Calu3 (cell line): ENCODE measurements at regions not wholly inside any gene's neighbourhood (a gene's known extent, or its start where the extent isn't known, plus 50 kb on each side); places are given as distances from the start of the nearest gene placed in this dataset.
A peak's percentile ranks its signal among the peaks of the same experiment; 100 is the strongest.

Experiments used
- BruUV-seq: library from RNA; stranded (reverse); fragments of 400-500 nt; replicated peaks from 2 replicates; lab custom pipeline; 2021; lab: Mats Ljungman, UMichigan
- CTCF ChIA-PET: fragments of 300-600 bp; sonication (Branson Sonifier 250); formaldehyde crosslinking; loops from one replicate; lab custom pipeline; 2022; ENCODE audit warnings: antibody characterized with exemption; lab: Charles Lee
- DNase-seq: peaks from one replicate; pipeline ENCODE4 v3.0.0; 2022
- H3K27ac Mint-ChIP-seq: one replicate; pipeline ENCODE4 v1.8.0; 2022; ENCODE audit warnings: mixed read lengths; ENCODE audit not compliant: unreplicated experiment
- H3K27me3 Mint-ChIP-seq: one replicate; pipeline ENCODE4 v1.8.0; 2022; ENCODE audit warnings: mixed read lengths; ENCODE audit not compliant: unreplicated experiment
- H3K36me3 Mint-ChIP-seq: one replicate; pipeline ENCODE4 v1.8.0; 2022; ENCODE audit warnings: mild to moderate bottlenecking, moderate library complexity, mixed read lengths; ENCODE audit not compliant: insufficient read depth, unreplicated experiment
- H3K4me1 Mint-ChIP-seq: one replicate; pipeline ENCODE4 v1.8.0; 2022; ENCODE audit warnings: mild to moderate bottlenecking, low read depth, mixed read lengths; ENCODE audit not compliant: unreplicated experiment
- H3K4me3 Mint-ChIP-seq: one replicate; pipeline ENCODE4 v1.8.0; 2022; ENCODE audit warnings: mild to moderate bottlenecking, low read depth, moderate library complexity, mixed read lengths; ENCODE audit not compliant: unreplicated experiment
- H3K9me3 Mint-ChIP-seq: one replicate; pipeline ENCODE4 v1.8.0; 2022; ENCODE audit warnings: low read depth, mixed read lengths; ENCODE audit not compliant: unreplicated experiment
- intact Hi-C: fragments of 100-400 bp; cut with micrococcal nuclease; formaldehyde crosslinking; loops from one replicate; pipeline ENCODE4 v1.10.0; 2022; ENCODE audit not compliant: unreplicated experiment
- TF ChIP-seq, protein P1 (sequence below): fragments of 200-600 bp; IDR thresholded peaks from one replicate; pipeline ENCODE4 v1.8.0; 2022; ENCODE audit warnings: antibody characterized with exemption; ENCODE audit not compliant: unreplicated experiment

DNA sequence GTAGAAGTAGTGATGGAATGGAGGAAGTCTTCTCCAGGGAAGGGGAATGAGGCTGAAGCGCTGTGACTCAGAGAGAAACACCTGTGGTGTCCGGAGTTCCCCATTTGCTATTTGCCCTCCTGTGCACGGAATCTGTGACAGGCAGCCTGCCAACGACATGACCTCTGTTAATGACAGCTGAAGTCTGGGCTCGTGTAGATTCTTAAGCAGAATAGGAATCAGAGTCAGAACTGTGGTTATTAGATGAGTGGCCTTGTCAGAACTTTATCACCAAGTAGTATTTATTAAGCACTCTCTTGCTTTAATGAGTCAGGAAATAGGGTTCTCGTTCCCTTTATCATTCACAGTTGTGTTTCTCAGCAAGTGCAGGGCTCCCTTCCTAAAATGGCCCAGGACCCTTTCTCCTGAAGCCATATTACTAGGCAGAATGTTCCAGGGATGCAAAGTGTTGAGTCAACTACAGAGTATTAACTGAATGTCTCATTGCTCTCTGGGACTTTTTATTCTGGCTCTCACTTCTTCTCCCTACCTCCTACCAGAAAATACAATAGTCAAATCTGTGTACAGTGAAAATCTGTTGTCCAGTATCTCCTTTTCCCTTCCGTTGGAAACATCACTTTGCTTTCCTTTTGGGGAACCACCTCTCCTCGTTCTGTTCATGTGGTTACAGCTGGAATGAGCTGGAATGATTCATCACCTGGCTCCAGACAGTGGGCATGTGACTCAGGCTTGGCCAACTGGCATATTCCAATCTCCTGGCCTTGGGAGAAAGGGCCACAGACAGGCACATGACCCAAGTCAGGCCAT, 77.8 kb upstream of the MAX start:
- Mint-ChIP-seq H3K27ac (peak overlapping the region; percentile 88), H3K36me3 (peaks cover 7% of the 10 kb centered on the region), H3K27me3 (no peaks in the 10 kb centered on the region), H3K9me3 (no peaks in the 10 kb centered on the region), H3K4me1 (peaks cover 32% of the 10 kb centered on the region), H3K4me3 (peak overlapping the region; percentile 2)
- DNase-seq: peak; percentile 73
- no TSS peak for BruUV-seq
- intact Hi-C loops: loop anchor here (5.0 kb wide), 2 partner anchors 47 to 122 kb away; no protein-coding TSS in a partner anchor
- TF ChIP-seq, protein P1, sequence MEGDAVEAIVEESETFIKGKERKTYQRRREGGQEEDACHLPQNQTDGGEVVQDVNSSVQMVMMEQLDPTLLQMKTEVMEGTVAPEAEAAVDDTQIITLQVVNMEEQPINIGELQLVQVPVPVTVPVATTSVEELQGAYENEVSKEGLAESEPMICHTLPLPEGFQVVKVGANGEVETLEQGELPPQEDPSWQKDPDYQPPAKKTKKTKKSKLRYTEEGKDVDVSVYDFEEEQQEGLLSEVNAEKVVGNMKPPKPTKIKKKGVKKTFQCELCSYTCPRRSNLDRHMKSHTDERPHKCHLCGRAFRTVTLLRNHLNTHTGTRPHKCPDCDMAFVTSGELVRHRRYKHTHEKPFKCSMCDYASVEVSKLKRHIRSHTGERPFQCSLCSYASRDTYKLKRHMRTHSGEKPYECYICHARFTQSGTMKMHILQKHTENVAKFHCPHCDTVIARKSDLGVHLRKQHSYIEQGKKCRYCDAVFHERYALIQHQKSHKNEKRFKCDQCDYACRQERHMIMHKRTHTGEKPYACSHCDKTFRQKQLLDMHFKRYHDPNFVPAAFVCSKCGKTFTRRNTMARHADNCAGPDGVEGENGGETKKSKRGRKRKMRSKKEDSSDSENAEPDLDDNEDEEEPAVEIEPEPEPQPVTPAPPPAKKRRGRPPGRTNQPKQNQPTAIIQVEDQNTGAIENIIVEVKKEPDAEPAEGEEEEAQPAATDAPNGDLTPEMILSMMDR: no peak
- CTCF ChIA-PET: interaction anchor here (0.9 to 1.0 kb wide), 2 partner anchors 21 to 644 kb away, joined by 3 read pairs; no protein-coding TSS in a partner anchor

DNA sequence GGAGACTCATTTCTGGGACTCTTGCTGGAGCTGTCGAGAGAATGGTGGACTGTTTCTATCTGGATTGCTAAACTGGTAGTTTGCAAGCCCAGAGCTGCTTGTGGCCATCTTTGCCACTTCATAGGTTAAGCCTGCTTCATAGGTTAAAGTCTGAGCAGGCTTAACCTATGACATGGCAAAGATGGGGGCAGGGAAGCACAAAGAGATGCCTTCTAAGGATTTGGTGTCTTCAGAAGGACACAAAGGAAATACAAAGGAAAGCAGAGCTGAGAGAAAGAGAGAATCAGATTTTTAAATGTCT, 78.4 kb upstream of the MAX start:
- no TSS peak for BruUV-seq
- CTCF ChIA-PET: interaction anchor here (0.9 to 1.0 kb wide), 2 partner anchors 20 to 644 kb away, joined by 3 read pairs; no protein-coding TSS in a partner anchor
- H3K4me1 Mint-ChIP-seq: peaks cover 32% of the 10 kb centered on the region

DNA sequence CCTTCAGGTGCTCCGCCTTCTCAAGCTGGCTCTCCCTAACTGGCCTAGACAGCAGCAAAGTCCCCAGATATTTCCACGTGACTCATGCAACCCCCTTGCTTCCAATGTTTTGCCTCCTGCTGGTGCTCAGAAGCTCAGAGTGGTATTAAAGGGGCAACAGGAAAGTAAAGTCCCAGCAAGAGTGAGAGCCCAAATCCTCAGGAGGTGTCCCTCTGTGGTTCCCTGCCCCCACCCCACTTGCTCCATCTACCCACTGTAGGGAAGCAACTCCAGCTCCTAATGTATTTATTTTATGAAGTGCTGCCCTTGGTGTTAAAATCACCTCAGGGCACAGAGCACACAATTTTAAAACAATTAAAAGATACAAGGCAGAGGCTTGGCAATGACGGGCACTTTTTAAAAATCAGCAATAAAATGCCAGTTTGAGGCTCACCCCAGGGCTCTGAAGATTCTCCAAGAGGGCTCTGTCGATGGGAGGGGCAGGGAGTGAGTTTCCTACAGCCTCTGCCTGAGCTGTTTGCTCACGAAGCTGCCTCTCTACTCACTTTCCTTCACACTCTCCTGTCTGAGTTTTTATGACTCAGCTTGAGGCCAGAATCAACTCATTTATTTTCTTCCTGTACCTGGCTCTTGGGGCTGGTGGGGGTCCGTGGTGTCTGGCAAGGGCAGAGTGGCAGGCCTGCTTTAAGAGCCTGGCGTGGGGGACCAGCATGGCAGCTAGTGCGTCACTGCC, 81.9 kb upstream of the MAX start:
- Mint-ChIP-seq H3K27ac (no peak overlapping the region), H3K27me3 (no peaks in the 10 kb centered on the region), H3K36me3 (peaks cover 7% of the 10 kb centered on the region), H3K9me3 (no peaks in the 10 kb centered on the region), H3K4me3 (no peak overlapping the region), H3K4me1 (peaks cover 27% of the 10 kb centered on the region)
- CTCF ChIA-PET: no interaction called here
- DNase-seq: no peak
- no TSS peak for BruUV-seq
- TF ChIP-seq, protein P1: no peak
- intact Hi-C loops: no loop called here

More for the DNA sequence above, 78.4 kb upstream of the MAX start:
- Mint-ChIP-seq H3K36me3 (peaks cover 7% of the 10 kb centered on the region), H3K27me3 (no peaks in the 10 kb centered on the region), H3K27ac (peak overlapping the region; percentile 88), H3K4me3 (peak overlapping the region; percentile 2), H3K9me3 (no peaks in the 10 kb centered on the region)
- DNase-seq: no peak
- intact Hi-C loops: no loop called here
- TF ChIP-seq, protein P1: no peak

DNA sequence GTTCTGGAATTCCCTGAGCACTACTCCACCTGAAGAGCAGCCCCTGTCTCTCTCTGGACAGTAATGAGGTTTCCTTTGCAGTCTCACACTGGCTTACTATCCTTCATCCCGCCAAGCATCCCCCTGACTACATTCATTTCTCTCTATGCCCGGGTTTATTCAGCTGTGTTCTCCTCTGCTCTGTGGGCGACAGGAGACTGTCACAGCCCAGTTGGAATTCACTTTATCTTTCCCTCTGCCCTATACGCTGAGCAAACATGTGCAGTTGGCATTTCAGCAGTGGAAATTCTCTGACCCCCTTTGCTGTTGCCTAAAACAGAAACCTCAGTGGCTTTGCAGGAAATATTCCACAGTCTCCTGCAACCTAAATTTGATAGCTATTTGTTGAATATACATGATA, 83.5 kb upstream of the MAX start:
- H3K4me1 Mint-ChIP-seq: peaks cover 11% of the 10 kb centered on the region
- BruUV-seq: no TSS peak
- H3K9me3 Mint-ChIP-seq: no peaks in the 10 kb centered on the region
- H3K27me3 Mint-ChIP-seq: no peaks in the 10 kb centered on the region
- CTCF ChIA-PET: no interaction called here
- H3K36me3 Mint-ChIP-seq: no peaks in the 10 kb centered on the region
- no peak for DNase-seq
- intact Hi-C loops: no loop called here
- H3K4me3 Mint-ChIP-seq: no peak overlapping the region
- TF ChIP-seq, protein P1: no peak
- H3K27ac Mint-ChIP-seq: no peak overlapping the region
